SH-SY5Y (cell line): ENCODE measurements at regions not wholly inside any gene's neighbourhood (a gene's known extent, or its start where the extent isn't known, plus 50 kb on each side); places are given as distances from the start of the nearest gene placed in this dataset.

ENCODE experiments used
- GATA2 ChIP-seq: IDR thresholded peaks from 2 replicates; pipeline ENCODE4 v1.6.1; 2011; ENCODE audit warnings: mild to moderate bottlenecking, low read depth, low read length
- GATA3 ChIP-seq: IDR thresholded peaks from 2 replicates; pipeline ENCODE4 v1.6.1; 2011; ENCODE audit warnings: low read depth, mild to moderate bottlenecking, low read length, moderate library complexity

- no peak for TF ChIP-seq GATA2
- no peak for TF ChIP-seq GATA3
Observed at GRCh38 chr16:35200662-35201061, 1741.2 kb downstream of the TP53TG3F start.
